ENCODE measurements at regions not wholly inside any gene's neighbourhood (a gene's known extent, or its start where the extent isn't known, plus 50 kb on each side); places are given as distances from the start of the nearest gene placed in this dataset.

DNA sequence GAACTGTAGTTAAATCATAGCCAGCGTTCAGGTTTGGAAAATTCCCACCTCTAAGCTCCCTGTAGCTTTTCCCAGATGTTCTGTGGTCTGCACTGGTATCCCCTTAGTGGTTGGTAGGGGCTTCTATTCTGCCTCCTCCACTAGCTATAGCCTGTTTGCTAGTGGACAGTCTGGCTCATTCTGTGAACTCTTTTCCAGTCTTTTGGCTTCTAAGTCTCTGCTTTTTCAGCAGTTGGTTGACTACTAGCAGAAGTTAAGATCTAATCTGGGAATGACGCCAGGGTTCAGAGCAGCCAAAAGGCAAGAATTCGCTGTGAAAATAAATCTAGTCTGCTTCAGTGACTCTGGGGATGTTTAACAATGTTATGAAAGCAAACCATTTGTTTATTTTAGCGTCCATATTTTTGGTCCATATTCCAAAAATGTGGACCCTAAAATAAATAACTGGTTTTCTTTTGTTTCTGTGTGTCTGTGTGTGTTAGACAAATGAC lies 73.7 kb upstream of the WDR72 start:
- TF ChIP-seq, protein P1, sequence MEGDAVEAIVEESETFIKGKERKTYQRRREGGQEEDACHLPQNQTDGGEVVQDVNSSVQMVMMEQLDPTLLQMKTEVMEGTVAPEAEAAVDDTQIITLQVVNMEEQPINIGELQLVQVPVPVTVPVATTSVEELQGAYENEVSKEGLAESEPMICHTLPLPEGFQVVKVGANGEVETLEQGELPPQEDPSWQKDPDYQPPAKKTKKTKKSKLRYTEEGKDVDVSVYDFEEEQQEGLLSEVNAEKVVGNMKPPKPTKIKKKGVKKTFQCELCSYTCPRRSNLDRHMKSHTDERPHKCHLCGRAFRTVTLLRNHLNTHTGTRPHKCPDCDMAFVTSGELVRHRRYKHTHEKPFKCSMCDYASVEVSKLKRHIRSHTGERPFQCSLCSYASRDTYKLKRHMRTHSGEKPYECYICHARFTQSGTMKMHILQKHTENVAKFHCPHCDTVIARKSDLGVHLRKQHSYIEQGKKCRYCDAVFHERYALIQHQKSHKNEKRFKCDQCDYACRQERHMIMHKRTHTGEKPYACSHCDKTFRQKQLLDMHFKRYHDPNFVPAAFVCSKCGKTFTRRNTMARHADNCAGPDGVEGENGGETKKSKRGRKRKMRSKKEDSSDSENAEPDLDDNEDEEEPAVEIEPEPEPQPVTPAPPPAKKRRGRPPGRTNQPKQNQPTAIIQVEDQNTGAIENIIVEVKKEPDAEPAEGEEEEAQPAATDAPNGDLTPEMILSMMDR (IDR thresholded peaks at IDR 0.05): no peak
- TF ChIP-seq POLR2A (IDR thresholded peaks at IDR 0.05): no peak

Measured in testis (tissue), 2 donors.